RPMI8226 (cell line): ENCODE measurements at regions not wholly inside any gene's neighbourhood (a gene's known extent, or its start where the extent isn't known, plus 50 kb on each side); places are given as distances from the start of the nearest gene placed in this dataset.

Source experiments
- DNase-seq: peaks from one replicate; pipeline ENCODE4 v3.0.0-alpha.2; 2015

GRCh38 chr3:59277816-59278215, 228.0 kb upstream of the CFAP20DC start:
- no peak for DNase-seq

GRCh38 chr3:59277201-59277600, 227.4 kb upstream of the CFAP20DC start:
- DNase-seq, result no peak

DNA sequence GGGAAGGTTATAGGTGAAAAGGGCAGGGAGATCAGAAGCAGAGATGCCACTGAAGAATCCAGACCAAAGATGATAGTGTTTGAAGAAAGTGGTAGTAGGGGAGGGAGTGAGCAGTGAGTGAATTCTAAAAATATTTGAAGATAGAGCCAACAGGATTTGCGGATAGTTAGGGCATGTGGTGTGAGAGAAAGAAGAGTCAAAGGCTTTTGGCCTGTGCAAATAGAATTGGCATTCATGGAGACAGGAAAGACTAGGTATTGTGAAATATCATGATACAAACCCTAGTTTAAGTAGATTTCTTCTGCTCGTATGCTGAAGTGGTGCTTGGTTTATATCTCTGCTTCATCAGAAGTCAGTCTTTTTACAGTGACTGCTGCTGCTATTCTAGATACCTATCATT, 224.2 kb upstream of the CFAP20DC start:
- DNase-seq, result no peak

GRCh38 chr3:59271971-59272370, 222.1 kb upstream of the CFAP20DC start:
- DNase-seq, result no peak

GRCh38 chr3:59270921-59271320, 221.1 kb upstream of the CFAP20DC start:
- no peak for DNase-seq

DNA sequence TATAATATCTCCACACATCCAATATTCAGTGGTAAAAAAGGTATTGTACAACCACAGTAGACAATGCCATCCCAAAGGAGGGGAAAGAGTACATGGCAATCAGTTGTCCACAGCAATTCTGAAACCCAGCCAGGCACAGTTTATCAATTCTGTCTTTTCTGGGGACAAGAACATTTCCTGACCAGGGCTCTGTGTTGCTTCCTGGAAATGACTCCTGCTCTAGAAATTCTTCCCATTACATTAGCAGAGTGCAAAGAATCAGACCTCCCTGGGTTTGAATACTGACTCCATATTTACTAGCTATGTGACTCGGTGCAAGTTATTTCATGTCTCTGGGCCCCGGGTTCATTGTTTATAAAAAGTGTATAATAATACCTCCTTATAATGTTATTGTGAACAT, 220.4 kb upstream of the CFAP20DC start:
- DNase-seq, result no peak

DNA sequence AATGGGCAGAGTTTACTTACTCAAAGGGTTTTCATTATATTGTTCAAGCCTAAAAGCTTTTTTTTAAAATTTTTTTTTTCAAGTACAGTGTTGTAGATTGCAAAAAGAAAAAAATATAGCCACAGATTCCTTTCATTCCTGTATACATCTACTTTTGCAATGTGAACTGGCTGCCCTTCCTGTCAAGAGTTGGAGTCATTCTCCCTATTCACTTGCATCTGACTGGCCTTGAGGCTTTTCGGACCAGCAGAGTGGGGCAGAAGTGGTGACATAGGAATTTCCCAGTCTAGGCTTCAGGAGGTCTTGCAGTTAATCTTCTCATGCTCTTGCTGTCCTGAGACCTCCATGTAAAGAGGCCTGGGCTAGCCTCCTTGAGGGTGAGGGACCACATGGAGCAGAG, 218.3 kb upstream of the CFAP20DC start:
- DNase-seq, result no peak

- DNase-seq, result no peak
These were observed 217.2 kb upstream of the CFAP20DC start for GRCh38 chr3:59267021-59267420.

GRCh38 chr3:59266551-59266950, 216.7 kb upstream of the CFAP20DC start:
- DNase-seq, result no peak

DNA sequence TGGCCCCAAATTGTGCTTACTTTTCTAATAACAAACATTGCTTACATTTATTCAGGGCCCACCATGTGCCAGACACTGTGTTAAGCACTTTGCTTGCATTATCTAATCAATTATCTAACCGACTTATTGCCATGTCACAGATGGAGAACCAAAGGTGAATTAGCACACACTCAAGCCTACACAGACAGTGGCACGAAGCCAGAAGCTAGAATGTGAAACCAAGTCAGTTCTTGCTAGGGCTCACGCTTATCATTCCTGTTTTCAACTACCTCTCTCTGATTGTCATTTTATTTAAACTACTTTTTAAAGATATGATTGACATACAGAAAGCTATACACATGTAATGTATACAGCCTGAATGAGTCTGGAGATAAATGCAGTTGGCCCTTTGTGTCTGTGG, 215.7 kb upstream of the CFAP20DC start:
- DNase-seq, result no peak

DNA sequence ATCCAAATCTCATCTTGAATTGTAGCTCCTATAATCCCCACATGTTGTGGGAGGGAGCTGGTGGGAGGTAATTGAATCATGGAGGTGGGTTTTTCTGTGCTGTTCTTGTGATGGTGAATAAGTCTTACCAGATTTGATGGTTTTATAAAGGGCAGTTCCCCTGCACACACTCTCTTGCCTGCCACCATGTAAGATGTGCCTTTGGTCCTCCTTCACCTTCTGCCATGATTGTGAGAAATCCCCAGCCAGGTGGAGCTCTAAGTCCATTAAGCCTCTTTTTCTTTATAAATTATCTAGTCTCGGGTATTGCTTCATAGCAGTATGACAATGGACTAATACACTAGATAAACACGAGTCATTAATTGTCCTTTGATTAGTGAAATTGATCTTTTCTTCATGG, 214.5 kb upstream of the CFAP20DC start:
- DNase-seq, result no peak

DNA sequence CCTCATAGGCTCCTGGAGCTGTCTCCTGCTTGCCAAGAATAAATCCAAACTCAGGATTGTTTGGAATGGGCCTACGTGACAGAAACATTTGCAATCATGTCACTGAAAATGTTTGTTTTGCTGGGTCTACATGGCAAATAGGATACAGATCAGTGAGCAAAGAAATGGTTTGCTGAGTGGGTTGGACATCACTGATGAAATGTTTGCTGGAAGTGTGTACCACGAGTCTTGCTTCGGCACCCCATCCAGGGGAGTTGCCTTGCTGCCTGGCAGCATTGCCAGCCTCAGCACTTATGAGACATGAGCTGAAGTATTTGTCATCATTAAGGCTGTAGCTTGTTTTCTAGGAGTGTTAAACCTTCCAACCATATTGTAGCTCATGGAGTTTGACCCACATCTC, 213.3 kb upstream of the CFAP20DC start:
- no peak for DNase-seq

GRCh38 chr3:59262076-59262498, 212.3 kb upstream of the CFAP20DC start:
- no peak for DNase-seq

- no peak for DNase-seq
These were observed 211.2 kb upstream of the CFAP20DC start for GRCh38 chr3:59261009-59261408.

DNA sequence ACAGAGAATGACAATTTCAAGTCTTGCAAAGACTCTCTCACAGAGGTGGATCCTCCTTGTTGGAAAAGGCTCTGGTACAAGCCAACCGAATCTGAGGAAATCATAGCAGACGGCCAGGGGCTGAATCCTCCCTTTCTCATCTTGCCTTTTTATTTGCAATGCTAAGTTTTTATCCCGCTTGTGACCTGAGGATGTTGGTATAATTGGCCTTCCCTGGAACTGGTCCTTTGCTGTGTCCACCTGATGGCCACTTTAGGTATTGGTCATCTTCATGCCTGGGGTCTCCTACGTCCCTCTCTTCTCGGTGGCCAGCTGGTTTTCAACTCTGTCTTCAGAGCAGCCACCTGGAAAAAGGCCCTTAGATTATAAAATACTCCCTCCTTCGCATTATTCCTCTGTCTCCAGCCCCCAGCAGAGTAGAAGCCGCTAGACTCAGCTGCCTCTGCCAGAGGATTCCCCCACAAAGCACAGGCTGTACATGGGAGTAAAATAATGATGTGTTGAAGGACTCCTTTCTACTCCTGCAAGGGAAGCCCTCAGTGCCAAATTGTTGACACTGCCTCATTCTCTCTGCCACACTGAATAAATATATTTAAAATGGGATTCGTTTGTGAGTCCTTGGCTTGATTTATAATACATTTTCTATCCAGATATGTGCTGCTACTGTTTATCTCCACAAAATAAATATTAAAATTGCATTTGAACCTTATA, 208.9 kb upstream of the CFAP20DC start:
- DNase-seq, result no peak

DNA sequence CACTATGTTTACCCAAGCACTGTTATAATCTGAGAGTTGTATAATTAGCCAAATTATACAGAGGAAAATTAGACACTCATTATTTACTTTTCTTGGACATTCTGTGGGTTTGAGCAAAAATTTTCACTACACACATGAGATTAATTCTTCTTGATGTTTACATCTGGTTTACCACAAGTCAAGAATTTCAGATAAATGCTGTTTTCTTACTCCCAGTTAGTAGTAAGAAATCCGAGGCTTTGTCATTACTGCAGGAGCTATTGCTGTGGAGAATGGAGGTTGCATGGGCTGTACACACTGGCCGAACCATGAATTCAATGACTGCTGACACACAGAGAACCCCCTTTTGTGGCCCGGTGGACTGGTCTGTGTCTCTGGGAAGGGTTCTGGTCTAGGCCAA, 207.7 kb upstream of the CFAP20DC start:
- no peak for DNase-seq

DNA sequence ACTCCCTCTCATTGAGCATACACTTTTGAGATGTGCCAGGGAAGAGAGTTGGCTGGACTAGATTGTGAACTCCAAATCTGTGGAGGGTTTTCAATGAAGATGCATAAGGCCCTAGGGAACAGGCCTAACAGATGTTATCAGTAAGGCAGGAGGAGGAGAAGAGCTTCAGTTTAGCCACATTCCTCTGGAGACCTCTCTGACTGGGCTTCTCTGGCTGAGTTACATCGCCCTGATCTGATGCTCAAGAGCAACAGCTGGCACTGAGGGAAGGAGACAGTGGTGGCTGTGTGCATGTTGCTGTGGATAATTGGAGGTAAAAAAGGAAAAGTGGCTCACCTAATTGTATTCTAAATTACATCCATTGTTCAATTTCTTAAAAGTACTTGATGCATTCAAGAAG, 206.4 kb upstream of the CFAP20DC start:
- no peak for DNase-seq

GRCh38 chr3:59254976-59255375, 205.2 kb upstream of the CFAP20DC start:
- no peak for DNase-seq

DNA sequence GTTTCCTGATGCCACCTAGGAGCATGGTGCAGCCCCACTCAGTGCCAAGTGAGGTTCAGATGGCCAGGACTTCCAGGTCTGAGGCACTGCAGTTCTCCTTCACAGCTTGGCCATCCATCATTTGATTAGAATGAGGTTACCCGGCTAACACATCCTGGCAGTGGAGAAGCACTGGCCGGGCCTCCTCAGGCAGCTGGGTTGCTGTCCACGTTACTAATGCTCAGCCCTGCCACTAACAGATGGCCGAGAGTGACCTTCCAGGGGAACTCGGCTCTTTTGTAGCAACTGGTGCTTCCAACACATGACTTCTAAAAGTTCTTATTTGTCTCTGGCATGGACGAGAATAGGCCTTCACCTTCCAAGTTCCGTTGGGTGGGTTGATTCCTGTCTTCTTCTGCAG, 204.6 kb upstream of the CFAP20DC start:
- no peak for DNase-seq

GRCh38 chr3:59253523-59253922, 203.7 kb upstream of the CFAP20DC start:
- DNase-seq, result no peak

DNA sequence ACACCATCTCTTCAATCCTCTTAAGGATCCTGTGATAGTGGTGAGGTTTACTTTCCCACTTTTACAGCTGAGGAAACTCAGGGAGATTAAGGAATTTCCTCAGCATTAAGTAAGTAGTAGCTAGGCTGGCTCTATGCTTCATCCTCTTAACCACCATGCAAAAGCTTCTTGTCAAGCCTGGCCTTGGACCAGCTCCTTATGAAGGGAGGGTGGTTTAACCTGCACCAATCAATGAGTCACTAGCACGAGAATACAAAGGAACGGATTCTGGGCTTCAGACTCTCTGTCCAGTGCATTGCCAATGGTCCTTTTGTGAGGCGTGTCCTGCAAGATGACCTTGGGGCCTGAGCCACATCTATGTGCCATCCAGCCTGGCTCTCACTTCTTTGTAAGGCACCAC, 202.0 kb upstream of the CFAP20DC start:
- DNase-seq, result no peak

DNA sequence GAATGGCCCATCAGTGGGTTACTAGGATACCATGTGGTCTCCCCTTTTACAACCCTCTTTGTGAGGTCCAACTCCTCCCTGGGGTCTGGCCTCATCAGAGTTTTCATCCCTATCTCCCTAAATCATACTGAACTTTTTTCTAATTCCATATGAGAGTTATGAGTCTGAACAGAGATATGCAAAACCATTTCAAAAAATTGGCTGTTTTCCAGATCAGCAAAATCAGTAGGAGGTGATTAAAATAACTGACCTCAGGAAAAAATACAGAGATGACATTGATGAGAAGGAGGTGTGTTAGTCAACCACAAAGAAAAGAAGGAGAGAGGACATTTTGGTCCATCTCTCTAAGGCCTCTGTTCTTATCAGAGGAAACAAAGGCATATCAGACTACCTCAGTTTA, 200.8 kb upstream of the CFAP20DC start:
- DNase-seq, result no peak

- DNase-seq, result no peak
These were observed 200.0 kb upstream of the CFAP20DC start for GRCh38 chr3:59249698-59250361.

- DNase-seq, result no peak
These were observed 199.2 kb upstream of the CFAP20DC start for GRCh38 chr3:59249004-59249403.

DNA sequence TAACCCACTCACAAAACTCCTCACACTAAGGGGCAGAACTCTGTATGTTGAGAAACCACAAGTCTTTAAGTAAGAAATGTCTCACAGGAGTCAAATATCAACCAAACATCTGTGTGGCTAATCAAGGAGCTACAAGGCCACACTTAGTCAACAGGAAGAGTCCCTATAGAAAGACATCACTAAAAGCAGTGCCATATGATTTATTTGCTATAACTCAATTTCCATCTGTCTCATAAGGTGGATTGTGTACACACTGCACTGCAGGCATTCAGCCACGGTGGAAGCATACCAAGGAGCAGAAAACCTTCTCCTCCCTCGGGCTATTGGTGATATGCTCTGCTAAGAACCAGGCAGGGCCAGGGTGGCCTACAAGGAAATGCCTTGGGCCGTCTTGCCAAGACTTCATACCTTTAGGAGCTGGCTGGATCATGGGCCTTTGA, 197.6 kb upstream of the CFAP20DC start:
- no peak for DNase-seq
